CD4-positive, alpha-beta T cell (primary cell): ENCODE measurements at regions not wholly inside any gene's neighbourhood (a gene's known extent, or its start where the extent isn't known, plus 50 kb on each side); places are given as distances from the start of the nearest gene placed in this dataset.

Experiments
- ATAC-seq: fragments of 200-7000 bp; cut with Tn5 transposase; one replicate; pipeline ENCODE4 v1.10.0; 2022; ENCODE audit warnings: mild to moderate bottlenecking; ENCODE audit not compliant: poor library complexity
- CTCF ChIA-PET: fragments of 350-600 bp; sonication (Branson Sonifier 250); formaldehyde crosslinking; loops from one replicate; lab custom pipeline; 2021; ENCODE audit warnings: antibody characterized with exemption, inconsistent platforms; lab: Charles Lee
- POLR2A ChIA-PET: fragments of 350-600 bp; sonication (Branson Sonifier 250); formaldehyde crosslinking; loops from one replicate; lab custom pipeline; 2021; ENCODE audit warnings: antibody characterized with exemption, inconsistent platforms; lab: Charles Lee
- DNase-seq, 14 experiments: peaks; one replicate each; pipeline ENCODE4 v3.0.0-alpha.2; 2013 to 2020; ENCODE audit warnings: mixed read lengths in 2 of 14
- H3K27ac ChIP-seq, 2 donors: one replicate each; pipeline versions ENCODE4 v1.5.1 to v1.7.0; 2013; ENCODE audit warnings: low read length in 2 of 2, low read depth in 1 of 2, mild to moderate bottlenecking in 1 of 2
- H3K27me3 ChIP-seq, 2 experiments: 1 replicate in 1 of 2; 2 replicates in 1 of 2; pipeline versions ENCODE4 v1.6.1 to v1.7.0; 2013; ENCODE audit warnings: low read length in 2 of 2, control low read depth in 1 of 2, mild to moderate bottlenecking in 1 of 2, moderate library complexity in 1 of 2; ENCODE audit not compliant: insufficient read depth in 2 of 2, control insufficient read depth in 1 of 2
- H3K36me3 ChIP-seq: one replicate; pipeline ENCODE4 v1.6.1; 2013; ENCODE audit warnings: low read length, control low read depth; ENCODE audit not compliant: insufficient read depth
- H3K4me1 ChIP-seq: one replicate; pipeline ENCODE4 v1.6.1; 2013; ENCODE audit warnings: low read length, control low read depth; ENCODE audit not compliant: insufficient read depth
- H3K4me3 ChIP-seq: one replicate; pipeline ENCODE4 v1.5.1; 2013; ENCODE audit warnings: mild to moderate bottlenecking, low read length, moderate library complexity
- H3K9me3 ChIP-seq, 2 experiments: 1 replicate in 1 of 2; 2 replicates in 1 of 2; pipeline versions ENCODE4 v1.6.1 to v1.7.0; 2013; ENCODE audit warnings: low read length in 2 of 2, mild to moderate bottlenecking in 2 of 2, control low read depth in 1 of 2, moderate library complexity in 1 of 2; ENCODE audit not compliant: control insufficient read depth in 1 of 2, insufficient read depth in 1 of 2
- H3K27ac Mint-ChIP-seq: one replicate; pipeline ENCODE4 v1.8.0; 2020; ENCODE audit warnings: mixed read lengths
- H3K27me3 Mint-ChIP-seq: one replicate; pipeline ENCODE4 v1.8.0; 2021; ENCODE audit warnings: mixed read lengths
- H3K36me3 Mint-ChIP-seq: one replicate; pipeline ENCODE4 v1.8.0; 2021; ENCODE audit warnings: low read depth, mixed read lengths
- H3K4me1 Mint-ChIP-seq: one replicate; pipeline ENCODE4 v1.8.0; 2021; ENCODE audit warnings: low read depth, mixed read lengths
- H3K4me3 Mint-ChIP-seq: one replicate; pipeline ENCODE4 v1.8.0; 2020; ENCODE audit warnings: mild to moderate bottlenecking, mixed read lengths
- H3K9me3 Mint-ChIP-seq: one replicate; pipeline ENCODE4 v1.8.0; 2020; ENCODE audit warnings: mixed read lengths
- intact Hi-C, 2 experiments: fragments of 100-400 bp; cut with DNase I in 1 of 2; cut with micrococcal nuclease in 1 of 2; formaldehyde crosslinking; loops; one replicate each; pipeline versions ENCODE4 v1.15.1 to v1.9.0; 2023 to 2025; cut with DNase I, micrococcal nuclease
- TF ChIP-seq, protein P1 (sequence below): fragments of 200-600 bp; IDR thresholded peaks from one replicate; pipeline ENCODE4 v1.8.0; 2022; ENCODE audit warnings: antibody characterized with exemption, mild to moderate bottlenecking

DNA sequence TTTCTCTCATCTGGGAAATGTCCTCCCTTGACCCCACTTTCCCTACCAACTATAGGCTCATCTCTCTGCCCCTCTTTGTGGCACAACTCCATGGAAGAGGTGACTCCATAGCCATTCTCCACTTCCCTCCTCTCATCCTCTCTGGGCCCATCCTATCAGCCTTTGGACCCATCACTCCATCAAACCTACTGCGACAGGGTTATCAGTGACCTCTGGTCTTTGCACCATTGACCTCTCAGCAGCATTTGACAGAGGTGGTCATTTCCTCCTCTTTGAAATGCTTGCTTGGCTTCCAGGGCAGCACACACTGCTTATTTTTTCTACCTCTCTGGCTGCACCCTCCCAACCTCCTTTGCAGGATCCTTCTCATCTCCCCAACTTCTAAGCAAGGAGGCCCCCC lies 113.1 kb upstream of the SLC25A36 start:
- Mint-ChIP-seq H3K4me3 (no peak overlapping the region), H3K4me1 (peaks cover 6% of the 10 kb centered on the region), H3K27me3 (peaks cover 15% of the 10 kb centered on the region), H3K9me3 (no peaks in the 10 kb centered on the region), H3K27ac (no peak overlapping the region), H3K36me3 (no peaks in the 10 kb centered on the region)
- ChIA-PET POLR2A (no interaction called here), CTCF (no interaction called here)
- H3K4me1 ChIP-seq, result no peaks in the 10 kb centered on the region
- no peak overlapping the region for H3K27ac ChIP-seq
- ATAC-seq (no peak), DNase-seq (no peak)
- intact Hi-C loops, result no loop called here
- TF ChIP-seq, protein P1, sequence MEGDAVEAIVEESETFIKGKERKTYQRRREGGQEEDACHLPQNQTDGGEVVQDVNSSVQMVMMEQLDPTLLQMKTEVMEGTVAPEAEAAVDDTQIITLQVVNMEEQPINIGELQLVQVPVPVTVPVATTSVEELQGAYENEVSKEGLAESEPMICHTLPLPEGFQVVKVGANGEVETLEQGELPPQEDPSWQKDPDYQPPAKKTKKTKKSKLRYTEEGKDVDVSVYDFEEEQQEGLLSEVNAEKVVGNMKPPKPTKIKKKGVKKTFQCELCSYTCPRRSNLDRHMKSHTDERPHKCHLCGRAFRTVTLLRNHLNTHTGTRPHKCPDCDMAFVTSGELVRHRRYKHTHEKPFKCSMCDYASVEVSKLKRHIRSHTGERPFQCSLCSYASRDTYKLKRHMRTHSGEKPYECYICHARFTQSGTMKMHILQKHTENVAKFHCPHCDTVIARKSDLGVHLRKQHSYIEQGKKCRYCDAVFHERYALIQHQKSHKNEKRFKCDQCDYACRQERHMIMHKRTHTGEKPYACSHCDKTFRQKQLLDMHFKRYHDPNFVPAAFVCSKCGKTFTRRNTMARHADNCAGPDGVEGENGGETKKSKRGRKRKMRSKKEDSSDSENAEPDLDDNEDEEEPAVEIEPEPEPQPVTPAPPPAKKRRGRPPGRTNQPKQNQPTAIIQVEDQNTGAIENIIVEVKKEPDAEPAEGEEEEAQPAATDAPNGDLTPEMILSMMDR, result no peak
- H3K9me3 ChIP-seq, result no peaks in the 10 kb centered on the region
- no peaks in the 10 kb centered on the region for H3K27me3 ChIP-seq
- H3K4me3 ChIP-seq, result no peak overlapping the region
- H3K36me3 ChIP-seq, result no peaks in the 10 kb centered on the region

DNA sequence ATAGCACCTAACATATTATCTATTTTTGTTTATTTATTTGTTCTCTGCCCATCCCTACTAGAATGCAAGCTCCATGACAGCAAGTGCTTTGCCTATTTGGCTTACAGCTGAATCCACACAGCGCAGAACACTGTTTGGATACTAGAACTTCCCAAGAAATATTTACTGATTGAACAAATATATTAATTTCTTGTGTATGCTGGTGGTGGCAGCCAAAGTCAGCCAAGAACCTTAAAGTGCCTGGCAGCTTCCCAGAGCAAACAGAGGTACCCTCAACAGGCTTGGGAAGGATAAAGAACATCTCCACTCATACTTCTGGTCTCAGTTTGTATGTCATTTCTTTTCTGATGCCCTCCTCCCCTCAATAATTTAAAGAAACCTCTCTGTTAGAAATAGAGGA lies 111.8 kb upstream of the SLC25A36 start:
- peaks cover 15% of the 10 kb centered on the region for H3K27me3 Mint-ChIP-seq
- H3K36me3 ChIP-seq, result no peaks in the 10 kb centered on the region
- ChIA-PET CTCF (no interaction called here), POLR2A (no interaction called here)
- H3K4me3 Mint-ChIP-seq, result no peak overlapping the region
- no peaks in the 10 kb centered on the region for H3K9me3 Mint-ChIP-seq
- no peak overlapping the region for H3K27ac ChIP-seq
- no peak for DNase-seq
- no peaks in the 10 kb centered on the region for H3K4me1 ChIP-seq
- H3K36me3 Mint-ChIP-seq, result no peaks in the 10 kb centered on the region
- intact Hi-C loops, result no loop called here
- H3K4me3 ChIP-seq, result no peak overlapping the region
- ATAC-seq, result no peak
- no peaks in the 10 kb centered on the region for H3K9me3 ChIP-seq
- TF ChIP-seq, protein P1, result no peak
- peaks cover 6% of the 10 kb centered on the region for H3K4me1 Mint-ChIP-seq
- H3K27me3 ChIP-seq, result no peaks in the 10 kb centered on the region
- no peak overlapping the region for H3K27ac Mint-ChIP-seq

DNA sequence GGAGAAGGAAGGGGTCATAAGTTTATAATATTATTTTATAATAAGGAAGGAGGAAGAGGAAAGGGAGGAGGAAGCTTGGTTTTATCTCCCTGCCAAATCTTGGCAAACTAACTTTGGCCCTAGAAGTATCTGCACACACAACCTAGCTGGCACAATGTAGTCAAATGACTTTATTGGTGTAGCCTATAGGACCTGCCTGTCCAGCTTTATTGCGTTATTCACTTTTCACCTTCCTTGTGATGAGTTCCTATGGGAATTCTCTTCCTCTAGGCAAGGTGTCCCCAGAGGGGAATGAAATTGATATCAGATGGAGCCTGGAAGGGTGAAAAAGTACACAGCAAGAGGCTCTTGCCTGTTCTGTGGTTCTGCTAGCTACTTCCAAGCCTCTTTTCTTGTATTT lies 111.2 kb upstream of the SLC25A36 start:
- no peak overlapping the region for H3K4me3 Mint-ChIP-seq
- DNase-seq (no peak), ATAC-seq (no peak)
- ChIA-PET POLR2A (no interaction called here), CTCF (no interaction called here)
- Histone ChIP-seq H3K27ac (no peak overlapping the region), H3K36me3 (no peaks in the 10 kb centered on the region), H3K4me3 (no peak overlapping the region), H3K4me1 (no peaks in the 10 kb centered on the region), H3K9me3 (no peaks in the 10 kb centered on the region), H3K27me3 (no peaks in the 10 kb centered on the region)
- H3K36me3 Mint-ChIP-seq, result no peaks in the 10 kb centered on the region
- H3K9me3 Mint-ChIP-seq, result no peaks in the 10 kb centered on the region
- TF ChIP-seq, protein P1, result no peak
- H3K27me3 Mint-ChIP-seq, result peaks cover 15% of the 10 kb centered on the region
- H3K27ac Mint-ChIP-seq, result no peak overlapping the region
- peaks cover 6% of the 10 kb centered on the region for H3K4me1 Mint-ChIP-seq
- intact Hi-C loops, result no loop called here
